ENCODE measurements at regions not wholly inside any gene's neighbourhood (a gene's known extent, or its start where the extent isn't known, plus 50 kb on each side); places are given as distances from the start of the nearest gene placed in this dataset.

DNA sequence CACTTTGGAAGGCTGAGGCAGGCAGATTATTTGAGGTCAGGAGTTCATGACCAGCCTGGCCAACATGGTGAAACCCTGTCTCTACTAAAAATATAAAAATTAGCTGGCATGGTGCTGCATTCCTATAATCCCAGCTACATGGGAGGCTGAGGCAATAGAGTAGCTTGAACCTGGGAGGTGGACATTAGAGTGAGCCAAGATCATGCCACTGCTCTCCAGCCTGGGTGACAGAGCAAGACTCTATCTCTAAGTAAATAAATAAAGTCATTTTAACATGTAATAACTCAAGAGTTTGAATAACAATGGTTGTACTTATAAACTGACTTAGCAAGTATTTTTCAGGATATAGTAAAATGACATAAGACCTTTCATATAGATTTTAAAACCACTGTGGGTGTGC, 169.3 kb upstream of the FN1 start (continued):
- no peak for TF ChIP-seq RBBP5 (IDR thresholded peaks at IDR 0.05; ENCODE audit: borderline replicate concordance, low read depth, low read length)

GRCh38 chr2:215604606-215605005, 168.7 kb upstream of the FN1 start:
- no peak overlapping the region for H3K18ac ChIP-seq (ENCODE audit: extremely low read depth, low read length)
- H2BK15ac ChIP-seq (ENCODE audit: low read length) = no peak overlapping the region
- H3K23ac ChIP-seq (ENCODE audit: insufficient read length) = no peak overlapping the region
- H3K4me1 ChIP-seq (replicated peaks in 1 of 4; ENCODE audit: control insufficient read depth in 3 of 4, insufficient read depth in 4 of 4, low read length in 3 of 4) = no peaks in the 10 kb centered on the region
- no peak overlapping the region for H3K4ac ChIP-seq (replicated peaks; ENCODE audit: insufficient read length, low read depth, low read length)
- no peaks in the 10 kb centered on the region for H3K27me3 ChIP-seq (replicated peaks in 1 of 4; ENCODE audit: control insufficient read depth in 3 of 4, extremely low read depth in 1 of 4, insufficient read depth in 3 of 4, low read length in 3 of 4)
- H2BK120ac ChIP-seq (replicated peaks; ENCODE audit: low read depth, low read length) = no peak overlapping the region
- no peaks in the 10 kb centered on the region for H3K36me3 ChIP-seq (ENCODE audit: control insufficient read depth in 2 of 4, insufficient read depth in 4 of 4, low read length in 3 of 4)
- ChIA-PET CTCF (ENCODE audit: partially characterized antibody) (interaction anchor here (0.6 to 1.0 kb wide), 2 partner anchors 226 to 421 kb away, joined by 3 read pairs; no protein-coding TSS in a partner anchor), POLR2A (ENCODE audit: partially characterized antibody) (no interaction called here)
- H3K4me2 ChIP-seq (ENCODE audit: insufficient read depth in 1 of 2, low read depth in 2 of 2, low read length in 2 of 2) = no peak overlapping the region
- H4K8ac ChIP-seq (ENCODE audit: extremely low read depth, insufficient read depth, low read length) = no peak overlapping the region
- H3K14ac ChIP-seq (ENCODE audit: insufficient read length) = no peak overlapping the region
- no peak overlapping the region for H4K5ac ChIP-seq (ENCODE audit: insufficient read length, low read depth, low read length)
- no peak overlapping the region for H3K4me3 ChIP-seq (ENCODE audit: extremely low read depth in 1 of 4, insufficient read depth in 2 of 4, low read depth in 3 of 4, low read length in 4 of 4)
- H3K9ac ChIP-seq (replicated peaks in 1 of 4; ENCODE audit: extremely low read depth in 1 of 4, low read depth in 3 of 4, low read length in 3 of 4) = no peak overlapping the region
- H3K79me1 ChIP-seq (ENCODE audit: low read depth, low read length) = no peaks in the 10 kb centered on the region
- no peak overlapping the region for H3K27ac ChIP-seq (ENCODE audit: low read depth, low read length)
- H4K20me1 ChIP-seq (replicated peaks in 1 of 2; ENCODE audit: control insufficient read depth in 1 of 2, insufficient read depth in 2 of 2, low read length in 2 of 2) = no peaks in the 10 kb centered on the region
- no peak overlapping the region for H2AFZ ChIP-seq (ENCODE audit: low read length)
- H3K23me2 ChIP-seq (ENCODE audit: low read depth, low read length) = no peaks in the 10 kb centered on the region
- no peak overlapping the region for H2BK12ac ChIP-seq (ENCODE audit: low read depth, low read length)
- no peak overlapping the region for H2BK20ac ChIP-seq (ENCODE audit: low read length)
- no peaks in the 10 kb centered on the region for H3K79me2 ChIP-seq (ENCODE audit: control insufficient read depth in 1 of 2, insufficient read depth in 2 of 2, low read length in 2 of 2)
- FAIRE-seq = no peak
- H2BK5ac ChIP-seq (ENCODE audit: low read depth, low read length) = no peak overlapping the region
- H2AK5ac ChIP-seq (ENCODE audit: low read depth, low read length) = no peak overlapping the region
- no peak overlapping the region for H3K56ac ChIP-seq (replicated peaks; ENCODE audit: insufficient read length, low read depth, low read length)
- no peak for DNase-seq (ENCODE audit: low read depth in 1 of 2, low spot score in 2 of 2)
- H4K91ac ChIP-seq (replicated peaks; ENCODE audit: insufficient read length, low read length) = no peak overlapping the region
- 94% methylated on average over 2 of the region's 2 CpGs; no CpG with 5 or more reads in 1 of the 2 experiments for WGBS, 2 experiments (ENCODE audit: extremely low coverage in 1 of 2, insufficient coverage in 1 of 2, insufficient read length in 1 of 2, insufficient replicate concordance in 2 of 2, low coverage in 1 of 2, low lambda C conversion rate in 2 of 2, missing lambda C conversion rate in 1 of 2)
- no peaks in the 10 kb centered on the region for H3K9me3 ChIP-seq (ENCODE audit: insufficient read depth in 2 of 2, low read depth in 1 of 2, low read length in 1 of 2)
- TF ChIP-seq SIX5 (IDR thresholded peaks at IDR 0.05; ENCODE audit: low read depth, low read length) (no peak), BCL11A (IDR thresholded peaks at IDR 0.05; ENCODE audit: low read depth in 2 of 2, low read length in 2 of 2) (no peak), GABPA (IDR thresholded peaks at IDR 0.05; ENCODE audit: borderline replicate concordance, insufficient read depth, low read length) (no peak), CEBPB (IDR thresholded peaks at IDR 0.05; ENCODE audit: low read depth, low read length) (no peak), RBBP5 (IDR thresholded peaks at IDR 0.05; ENCODE audit: borderline replicate concordance, low read depth, low read length) (no peak), JUN (IDR thresholded peaks at IDR 0.05; ENCODE audit: low read depth, low read length) (no peak), KDM5A (IDR thresholded peaks at IDR 0.05; ENCODE audit: low read length) (no peak), SIRT6 (IDR thresholded peaks at IDR 0.05; ENCODE audit: low read length) (no peak), TAF7 (optimal IDR thresholded peaks at IDR 0.05; ENCODE audit: borderline replicate concordance, low read depth, low read length) (no peak), YY1 (IDR thresholded peaks at IDR 0.05; ENCODE audit: low read depth, low read length) (no peak)
- TF ChIP-seq, protein P1, sequence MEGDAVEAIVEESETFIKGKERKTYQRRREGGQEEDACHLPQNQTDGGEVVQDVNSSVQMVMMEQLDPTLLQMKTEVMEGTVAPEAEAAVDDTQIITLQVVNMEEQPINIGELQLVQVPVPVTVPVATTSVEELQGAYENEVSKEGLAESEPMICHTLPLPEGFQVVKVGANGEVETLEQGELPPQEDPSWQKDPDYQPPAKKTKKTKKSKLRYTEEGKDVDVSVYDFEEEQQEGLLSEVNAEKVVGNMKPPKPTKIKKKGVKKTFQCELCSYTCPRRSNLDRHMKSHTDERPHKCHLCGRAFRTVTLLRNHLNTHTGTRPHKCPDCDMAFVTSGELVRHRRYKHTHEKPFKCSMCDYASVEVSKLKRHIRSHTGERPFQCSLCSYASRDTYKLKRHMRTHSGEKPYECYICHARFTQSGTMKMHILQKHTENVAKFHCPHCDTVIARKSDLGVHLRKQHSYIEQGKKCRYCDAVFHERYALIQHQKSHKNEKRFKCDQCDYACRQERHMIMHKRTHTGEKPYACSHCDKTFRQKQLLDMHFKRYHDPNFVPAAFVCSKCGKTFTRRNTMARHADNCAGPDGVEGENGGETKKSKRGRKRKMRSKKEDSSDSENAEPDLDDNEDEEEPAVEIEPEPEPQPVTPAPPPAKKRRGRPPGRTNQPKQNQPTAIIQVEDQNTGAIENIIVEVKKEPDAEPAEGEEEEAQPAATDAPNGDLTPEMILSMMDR (IDR thresholded peaks at IDR 0.05; ENCODE audit: control extremely low read depth in 1 of 3, insufficient read depth in 1 of 3, low read depth in 1 of 3, low read length in 3 of 3) = no peak

Measured in H1 (cell line).